ENCODE measurements at regions not wholly inside any gene's neighbourhood (a gene's known extent, or its start where the extent isn't known, plus 50 kb on each side); places are given as distances from the start of the nearest gene placed in this dataset.

- TF ChIP-seq CTCF (IDR thresholded peaks at IDR 0.05): no peak
- no peak for TF ChIP-seq RAD21 (IDR thresholded peaks at IDR 0.05; ENCODE audit: low read length)
- TF ChIP-seq POLR2AphosphoS5 (IDR thresholded peaks at IDR 0.05; ENCODE audit: low read depth, low read length): no peak
- no peak for TF ChIP-seq NRF1 (IDR thresholded peaks at IDR 0.05; ENCODE audit: low read depth, low read length)
- no peak for TF ChIP-seq RCOR1 (IDR thresholded peaks at IDR 0.05; ENCODE audit: low read length)
- no peak for TF ChIP-seq MAX (IDR thresholded peaks at IDR 0.05; ENCODE audit: low read depth)
- TF ChIP-seq NFIC (IDR thresholded peaks at IDR 0.05; ENCODE audit: borderline replicate concordance): no peak
- no peak for TF ChIP-seq MXI1 (IDR thresholded peaks at IDR 0.05; ENCODE audit: low read depth, low read length)
- TF ChIP-seq TCF12 (IDR thresholded peaks at IDR 0.05): no peak
- no peak for TF ChIP-seq RXRA (IDR thresholded peaks at IDR 0.05; ENCODE audit: borderline replicate concordance, low read depth)
- no peak for TF ChIP-seq EP300 (IDR thresholded peaks at IDR 0.05; ENCODE audit: borderline replicate concordance in 1 of 2, low read depth in 1 of 2, low read length in 1 of 2)
- no peak for TF ChIP-seq CHD2 (IDR thresholded peaks at IDR 0.05; ENCODE audit: low read length, partially characterized antibody)
- no peak for TF ChIP-seq USF1 (IDR thresholded peaks at IDR 0.05; ENCODE audit: borderline replicate concordance, low read depth)
- no peak for TF ChIP-seq GABPA (IDR thresholded peaks at IDR 0.05; ENCODE audit: low read depth)
Observed at GRCh38 chr10:120007261-120007660, 114.7 kb downstream of the SEC23IP start.
